DND-41 (cell line): ENCODE measurements at regions not wholly inside any gene's neighbourhood (a gene's known extent, or its start where the extent isn't known, plus 50 kb on each side); places are given as distances from the start of the nearest gene placed in this dataset.

Experiments
- ATAC-seq: fragments of 200-7000 bp; cut with Tn5 transposase; 3 replicates; pipeline ENCODE4 v1.9.1; 2021; ENCODE audit warnings: low read depth; ENCODE audit not compliant: insufficient read depth
- DNase-seq: peaks from one replicate; pipeline ENCODE4 v3.0.0-alpha.2; 2020
- H2AFZ ChIP-seq: 2 replicates; pipeline ENCODE4 v1.6.0; 2012; ENCODE audit warnings: low read depth, low read length
- H3K27ac ChIP-seq: 2 replicates; pipeline ENCODE4 v1.5.1; 2012; ENCODE audit warnings: low read length, inconsistent platforms
- H3K27me3 ChIP-seq: fragments of 200-600 bp; sonication (generic); 2 replicates; pipeline ENCODE4 v1.6.0; 2012; ENCODE audit warnings: low read length, mild to moderate bottlenecking, inconsistent platforms; ENCODE audit not compliant: insufficient read depth, poor library complexity
- H3K36me3 ChIP-seq: 2 replicates; pipeline ENCODE4 v1.5.1; 2012; ENCODE audit warnings: low read length, inconsistent platforms; ENCODE audit not compliant: insufficient read depth
- H3K4me1 ChIP-seq: 2 replicates; pipeline ENCODE4 v1.5.1; 2012; ENCODE audit warnings: mild to moderate bottlenecking, low read length; ENCODE audit not compliant: insufficient read depth
- H3K4me2 ChIP-seq: 2 replicates; pipeline ENCODE4 v1.6.0; 2012; ENCODE audit warnings: mild to moderate bottlenecking, moderate library complexity, low read length, inconsistent platforms; ENCODE audit not compliant: insufficient read depth
- H3K4me3 ChIP-seq, 2 experiments: fragments of 200-600 bp in 1 of 2; shearing (Covaris generic) in 1 of 2; 2 replicates each; pipeline ENCODE4 v1.5.1; 2012 to 2016; ENCODE audit warnings: inconsistent platforms in 2 of 2, low read length in 2 of 2, mild to moderate bottlenecking in 2 of 2, low read depth in 1 of 2, moderate library complexity in 1 of 2
- H3K79me2 ChIP-seq: 2 replicates; pipeline ENCODE4 v1.6.0; 2012; ENCODE audit warnings: low read length, inconsistent platforms; ENCODE audit not compliant: insufficient read depth
- H3K9ac ChIP-seq: 2 replicates; pipeline ENCODE4 v1.6.0; 2012; ENCODE audit warnings: low read depth, mild to moderate bottlenecking, inconsistent platforms, low read length, moderate library complexity
- H3K9me3 ChIP-seq: 2 replicates; pipeline ENCODE4 v1.5.1; 2012; ENCODE audit warnings: low read length, moderate library complexity, mild to moderate bottlenecking, inconsistent platforms; ENCODE audit not compliant: insufficient read depth, severe bottlenecking
- H4K20me1 ChIP-seq: 2 replicates; pipeline ENCODE4 v1.6.0; 2012; ENCODE audit warnings: low read length; ENCODE audit not compliant: insufficient read depth
- CTCF ChIP-seq: IDR thresholded peaks from 2 replicates; pipeline ENCODE4 v1.5.1; 2012; ENCODE audit warnings: borderline replicate concordance, low read length, moderate library complexity, mild to moderate bottlenecking; ENCODE audit not compliant: poor library complexity, severe bottlenecking; ENCODE audit errors: extremely low read depth
- EZH2 ChIP-seq: IDR thresholded peaks from 3 replicates; pipeline ENCODE4 v1.6.1; 2012; ENCODE audit warnings: borderline replicate concordance, low read depth, mild to moderate bottlenecking, moderate library complexity, low read length, inconsistent platforms; ENCODE audit not compliant: severe bottlenecking

- Histone ChIP-seq H4K20me1 (no peaks in the 10 kb centered on the region), H3K27ac (no peak overlapping the region), H3K9ac (no peak overlapping the region), H3K4me1 (no peaks in the 10 kb centered on the region), H3K27me3 (no peaks in the 10 kb centered on the region), H2AFZ (no peak overlapping the region), H3K9me3 (no peaks in the 10 kb centered on the region), H3K36me3 (no peaks in the 10 kb centered on the region), H3K4me3 (no peak overlapping the region), H3K79me2 (no peaks in the 10 kb centered on the region), H3K4me2 (no peak overlapping the region)
- DNase-seq: no peak
- TF ChIP-seq EZH2 (no peak), CTCF (no peak)
- no peak for ATAC-seq
Measured at GRCh38 chr12:111155020-111155419, 213.9 kb downstream of the PHETA1 start.

DNA sequence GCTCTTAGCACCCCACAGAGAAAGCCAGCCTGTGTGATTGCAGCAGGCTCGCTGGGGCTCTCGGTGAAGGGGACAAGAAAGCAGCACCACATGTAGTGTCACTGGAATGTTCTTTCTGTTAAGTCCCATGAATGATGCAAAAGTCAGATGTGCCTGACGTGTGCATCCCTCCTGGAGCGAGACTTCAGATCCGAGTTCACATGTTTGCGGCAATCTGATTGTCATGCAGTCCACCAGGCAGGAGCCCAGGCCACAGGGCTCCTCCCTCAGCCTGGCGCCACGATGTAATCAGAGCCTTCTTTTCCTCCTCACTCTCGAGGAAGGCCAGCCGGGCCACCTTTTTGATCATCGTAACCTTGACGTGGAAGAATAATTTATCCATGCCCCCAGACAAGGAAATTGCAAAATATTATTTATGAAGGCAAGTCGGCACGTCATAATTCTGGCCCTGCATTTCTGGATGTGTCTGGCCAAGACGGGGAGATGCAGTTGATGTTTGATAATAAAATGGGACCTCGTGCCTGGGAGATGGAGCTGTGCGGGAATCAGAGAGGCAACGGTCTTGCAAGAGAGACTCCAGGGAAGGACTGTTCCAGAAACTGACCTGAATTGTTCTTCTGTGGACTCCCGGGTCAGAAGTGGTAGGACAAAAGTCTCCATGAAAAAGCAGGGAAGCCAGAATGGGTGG, 214.6 kb downstream of the PHETA1 start:
- H3K27ac ChIP-seq: no peak overlapping the region
- no peaks in the 10 kb centered on the region for H3K79me2 ChIP-seq
- H4K20me1 ChIP-seq: no peaks in the 10 kb centered on the region
- no peak overlapping the region for H3K4me2 ChIP-seq
- no peaks in the 10 kb centered on the region for H3K4me1 ChIP-seq
- ATAC-seq: no peak
- DNase-seq: no peak
- H2AFZ ChIP-seq: no peak overlapping the region
- no peaks in the 10 kb centered on the region for H3K27me3 ChIP-seq
- TF ChIP-seq EZH2 (no peak), CTCF (no peak)
- H3K4me3 ChIP-seq: no peak overlapping the region
- no peaks in the 10 kb centered on the region for H3K36me3 ChIP-seq
- no peaks in the 10 kb centered on the region for H3K9me3 ChIP-seq
- no peak overlapping the region for H3K9ac ChIP-seq

- no peak overlapping the region for H2AFZ ChIP-seq
- no peak for DNase-seq
- H3K4me3 ChIP-seq: no peak overlapping the region
- peaks cover 2% of the 10 kb centered on the region for H3K27me3 ChIP-seq
- H3K4me1 ChIP-seq: no peaks in the 10 kb centered on the region
- H3K9me3 ChIP-seq: no peaks in the 10 kb centered on the region
- no peak overlapping the region for H3K4me2 ChIP-seq
- H3K27ac ChIP-seq: no peak overlapping the region
- H3K79me2 ChIP-seq: no peaks in the 10 kb centered on the region
- no peak overlapping the region for H3K9ac ChIP-seq
- ATAC-seq: no peak
- H3K36me3 ChIP-seq: no peaks in the 10 kb centered on the region
- no peak for TF ChIP-seq EZH2
- TF ChIP-seq CTCF: no peak
- no peaks in the 10 kb centered on the region for H4K20me1 ChIP-seq
Measured at GRCh38 chr12:111152561-111152960, 216.3 kb downstream of the PHETA1 start.
